Smooth muscle cell (in vitro differentiated cells): ENCODE measurements at regions not wholly inside any gene's neighbourhood (a gene's known extent, or its start where the extent isn't known, plus 50 kb on each side); places are given as distances from the start of the nearest gene placed in this dataset.

Source experiments
- DNase-seq: peaks from one replicate; lab custom pipeline; 2025; ENCODE audit not compliant: unreplicated experiment; lab: John Stamatoyannopoulos, UW
- H2AFZ ChIP-seq: fragments of 200-600 bp; sonication (generic); 2 replicates; pipeline ENCODE4 v1.6.0; 2016; ENCODE audit warnings: antibody characterized with exemption, low read depth, mild to moderate bottlenecking
- H3F3A ChIP-seq: fragments of 200-600 bp; sonication (generic); 2 replicates; pipeline ENCODE4 v1.6.0; 2017; ENCODE audit warnings: antibody characterized with exemption, low read depth
- H3K27ac ChIP-seq: fragments of 200-600 bp; sonication (generic); 2 replicates; pipeline ENCODE4 v1.5.1; 2016; ENCODE audit warnings: low read depth, mild to moderate bottlenecking
- H3K27me3 ChIP-seq: fragments of 200-600 bp; sonication (generic); 2 replicates; pipeline ENCODE4 v1.6.1; 2016; ENCODE audit warnings: low read depth, mild to moderate bottlenecking
- H3K36me3 ChIP-seq: fragments of 200-600 bp; sonication (generic); 2 replicates; pipeline ENCODE4 v1.5.1; 2016; ENCODE audit warnings: low read depth
- H3K4me1 ChIP-seq: fragments of 200-600 bp; sonication (generic); 2 replicates; pipeline ENCODE4 v1.5.1; 2016; ENCODE audit warnings: low read depth
- H3K4me2 ChIP-seq: fragments of 200-600 bp; sonication (generic); 2 replicates; pipeline ENCODE4 v1.6.0; 2016; ENCODE audit warnings: mild to moderate bottlenecking
- H3K4me3 ChIP-seq: fragments of 200-600 bp; sonication (generic); 2 replicates; pipeline ENCODE4 v1.5.1; 2016; ENCODE audit warnings: mild to moderate bottlenecking
- H3K79me2 ChIP-seq: fragments of 200-600 bp; sonication (generic); 2 replicates; pipeline ENCODE4 v1.6.0; 2016; ENCODE audit warnings: low read depth, mild to moderate bottlenecking
- H3K9ac ChIP-seq: fragments of 200-600 bp; sonication (generic); 2 replicates; pipeline ENCODE4 v1.6.0; 2016; ENCODE audit warnings: low read depth
- H3K9me3 ChIP-seq: fragments of 200-600 bp; sonication (generic); replicated peaks from 2 replicates; pipeline ENCODE4 v1.5.1; 2016; ENCODE audit warnings: low read depth
- H4K20me1 ChIP-seq: fragments of 200-600 bp; sonication (generic); 2 replicates; pipeline ENCODE4 v1.6.0; 2016; ENCODE audit warnings: low read depth
- WGBS: methylation state at CpG from one replicate; pipeline ENCODE4 v1.1.7; 2016; ENCODE audit warnings: low lambda C conversion rate; 5-methylcytosine and 5-hydroxymethylcytosine counted together
- TF ChIP-seq, protein P1 (sequence below): fragments of 200-600 bp; sonication (generic); IDR thresholded peaks from 2 replicates; pipeline ENCODE4 v1.5.1; 2017; ENCODE audit warnings: borderline replicate concordance, mild to moderate bottlenecking, antibody characterized with exemption; ENCODE audit not compliant: insufficient read depth, poor library complexity, severe bottlenecking

DNA sequence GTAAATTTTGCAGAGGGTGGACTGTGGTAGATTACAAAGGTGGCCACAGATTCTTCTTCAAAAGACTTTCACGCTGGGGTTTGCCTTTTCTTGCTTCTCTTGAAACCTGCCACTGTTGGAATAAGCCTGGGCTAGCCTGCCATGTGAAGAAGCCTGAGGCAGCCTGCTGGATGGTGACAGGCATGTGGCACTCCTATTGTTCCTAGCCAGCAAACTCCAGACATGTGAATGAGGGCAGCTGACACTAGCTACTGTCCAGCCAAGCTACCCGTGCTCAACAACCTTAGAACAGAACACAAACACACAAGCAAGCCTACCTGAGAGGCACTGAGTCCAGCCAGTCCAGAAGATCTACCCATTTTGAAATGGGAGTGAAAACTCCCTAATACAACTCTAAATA, 322.7 kb upstream of the LARGE1 start:
- Histone ChIP-seq H3K9me3 (no peaks in the 10 kb centered on the region), H2AFZ (no peak overlapping the region), H3K4me2 (no peak overlapping the region), H3K36me3 (no peaks in the 10 kb centered on the region), H3K4me1 (no peaks in the 10 kb centered on the region), H3K27ac (no peak overlapping the region), H3K4me3 (no peak overlapping the region), H3F3A (no peaks in the 10 kb centered on the region), H3K9ac (no peak overlapping the region), H3K27me3 (no peaks in the 10 kb centered on the region), H3K79me2 (no peaks in the 10 kb centered on the region), H4K20me1 (no peaks in the 10 kb centered on the region)
- TF ChIP-seq, protein P1, sequence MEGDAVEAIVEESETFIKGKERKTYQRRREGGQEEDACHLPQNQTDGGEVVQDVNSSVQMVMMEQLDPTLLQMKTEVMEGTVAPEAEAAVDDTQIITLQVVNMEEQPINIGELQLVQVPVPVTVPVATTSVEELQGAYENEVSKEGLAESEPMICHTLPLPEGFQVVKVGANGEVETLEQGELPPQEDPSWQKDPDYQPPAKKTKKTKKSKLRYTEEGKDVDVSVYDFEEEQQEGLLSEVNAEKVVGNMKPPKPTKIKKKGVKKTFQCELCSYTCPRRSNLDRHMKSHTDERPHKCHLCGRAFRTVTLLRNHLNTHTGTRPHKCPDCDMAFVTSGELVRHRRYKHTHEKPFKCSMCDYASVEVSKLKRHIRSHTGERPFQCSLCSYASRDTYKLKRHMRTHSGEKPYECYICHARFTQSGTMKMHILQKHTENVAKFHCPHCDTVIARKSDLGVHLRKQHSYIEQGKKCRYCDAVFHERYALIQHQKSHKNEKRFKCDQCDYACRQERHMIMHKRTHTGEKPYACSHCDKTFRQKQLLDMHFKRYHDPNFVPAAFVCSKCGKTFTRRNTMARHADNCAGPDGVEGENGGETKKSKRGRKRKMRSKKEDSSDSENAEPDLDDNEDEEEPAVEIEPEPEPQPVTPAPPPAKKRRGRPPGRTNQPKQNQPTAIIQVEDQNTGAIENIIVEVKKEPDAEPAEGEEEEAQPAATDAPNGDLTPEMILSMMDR, result no peak
- 82% methylated on average over 2 of the region's 2 CpGs for WGBS
- DNase-seq, result no peak

DNA sequence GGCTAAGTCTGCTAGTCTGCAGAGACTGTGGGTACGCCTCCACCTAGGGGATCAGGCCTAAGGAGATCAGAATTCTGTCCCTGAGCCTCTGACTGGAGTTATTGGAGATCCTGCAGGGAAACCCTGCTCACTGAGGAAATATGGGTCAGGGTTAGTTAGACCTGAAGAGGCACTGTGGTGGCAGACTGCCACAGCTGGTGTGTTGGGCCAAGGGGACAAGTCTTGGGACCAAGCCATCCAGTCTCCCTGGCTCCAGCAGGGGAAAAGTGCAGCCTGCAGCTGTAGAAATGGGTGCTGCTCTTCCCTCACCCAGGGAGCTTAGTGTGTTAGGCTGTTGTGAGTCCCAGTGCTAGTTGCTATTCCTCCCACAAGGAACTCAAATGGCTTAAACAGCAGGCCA, 334.8 kb upstream of the LARGE1 start:
- no peak overlapping the region for H2AFZ ChIP-seq
- H3K27ac ChIP-seq, result no peak overlapping the region
- H3K4me2 ChIP-seq, result no peak overlapping the region
- no peaks in the 10 kb centered on the region for H3K79me2 ChIP-seq
- H3K27me3 ChIP-seq, result no peaks in the 10 kb centered on the region
- H3K9me3 ChIP-seq, result no peaks in the 10 kb centered on the region
- H3K36me3 ChIP-seq, result no peaks in the 10 kb centered on the region
- H3K4me1 ChIP-seq, result no peaks in the 10 kb centered on the region
- DNase-seq, result no peak
- no peaks in the 10 kb centered on the region for H3F3A ChIP-seq
- H3K4me3 ChIP-seq, result no peak overlapping the region
- H4K20me1 ChIP-seq, result no peaks in the 10 kb centered on the region
- WGBS, result 92% methylated on average over 1 of the region's 1 CpG
- TF ChIP-seq, protein P1, result no peak
- no peak overlapping the region for H3K9ac ChIP-seq

DNA sequence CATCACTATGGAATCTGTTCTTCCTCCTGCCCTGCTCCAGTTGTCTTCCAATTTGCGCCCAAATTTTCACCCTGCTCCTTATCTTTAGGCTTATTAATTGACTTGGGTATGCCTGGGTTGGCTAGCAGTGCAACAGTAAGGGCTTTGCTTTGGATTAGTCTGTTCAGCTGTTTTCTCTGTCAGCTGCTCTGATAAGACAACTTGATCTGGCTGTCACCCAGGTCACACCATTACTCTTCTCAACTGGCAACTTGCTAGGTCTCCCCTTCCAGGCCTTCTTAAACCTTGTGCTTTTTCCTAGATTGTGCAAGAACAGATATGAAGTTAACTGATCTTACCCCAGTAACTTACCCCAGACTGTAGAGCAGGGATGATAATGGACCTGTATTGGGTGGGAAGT, 357.8 kb upstream of the LARGE1 start:
- H3K9me3 ChIP-seq, result no peaks in the 10 kb centered on the region
- TF ChIP-seq, protein P1, result no peak
- H3K27me3 ChIP-seq, result peaks cover 6% of the 10 kb centered on the region
- no peak overlapping the region for H3K4me3 ChIP-seq
- no peaks in the 10 kb centered on the region for H3K4me1 ChIP-seq
- H2AFZ ChIP-seq, result no peak overlapping the region
- no peaks in the 10 kb centered on the region for H3K79me2 ChIP-seq
- no peaks in the 10 kb centered on the region for H3F3A ChIP-seq
- no peak overlapping the region for H3K9ac ChIP-seq
- DNase-seq, result no peak
- H4K20me1 ChIP-seq, result no peaks in the 10 kb centered on the region
- 56% methylated on average over 1 of the region's 1 CpG for WGBS
- H3K27ac ChIP-seq, result no peak overlapping the region
- no peak overlapping the region for H3K4me2 ChIP-seq
- no peaks in the 10 kb centered on the region for H3K36me3 ChIP-seq

DNA sequence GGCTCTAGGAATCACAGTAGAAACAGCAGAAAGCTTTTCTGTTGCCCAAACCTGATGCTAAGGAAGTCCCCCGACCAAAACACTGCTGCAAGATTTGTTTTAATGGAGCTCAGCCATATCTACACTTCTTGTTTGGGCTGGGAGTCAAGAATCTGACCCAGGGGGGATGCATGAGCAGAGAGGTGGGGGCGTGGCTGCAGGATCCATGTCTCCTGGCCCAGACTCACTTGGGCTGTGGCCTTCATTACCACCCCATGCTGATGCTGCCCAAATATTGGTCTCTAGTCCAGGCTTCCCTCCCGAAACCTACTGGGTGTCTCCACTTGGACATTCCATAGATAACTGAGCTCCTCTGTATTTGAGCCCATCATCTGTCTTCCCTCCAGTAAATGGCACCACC, 361.5 kb upstream of the LARGE1 start:
- Histone ChIP-seq H3K9me3 (no peaks in the 10 kb centered on the region), H3K4me3 (no peak overlapping the region), H3K79me2 (no peaks in the 10 kb centered on the region), H3F3A (no peaks in the 10 kb centered on the region), H3K4me2 (no peak overlapping the region), H3K4me1 (no peaks in the 10 kb centered on the region), H2AFZ (no peak overlapping the region), H3K27ac (no peak overlapping the region), H4K20me1 (no peaks in the 10 kb centered on the region), H3K27me3 (peaks cover 3% of the 10 kb centered on the region), H3K36me3 (no peaks in the 10 kb centered on the region), H3K9ac (no peak overlapping the region)
- TF ChIP-seq, protein P1, result no peak
- 84% methylated on average over 3 of the region's 3 CpGs for WGBS
- no peak for DNase-seq
